ENCODE measurements at regions not wholly inside any gene's neighbourhood (a gene's known extent, or its start where the extent isn't known, plus 50 kb on each side); places are given as distances from the start of the nearest gene placed in this dataset.

GRCh38 chr5:89010512-89010911, 127.5 kb upstream of the MEF2C start:
- no peak for TF ChIP-seq CTCF (IDR thresholded peaks at IDR 0.05)
- Histone ChIP-seq H3K36me3 (no peaks in the 10 kb centered on the region), H3K4me1 (no peaks in the 10 kb centered on the region), H3K4me3 (no peak overlapping the region), H3K27ac (no peak overlapping the region), H3K27me3 (no peaks in the 10 kb centered on the region), H3K9me3 (no peaks in the 10 kb centered on the region)
- DNase-seq (ENCODE audit: low spot score in 2 of 2) = no peak
- intact Hi-C loops (cut with DNase I) = no loop called here

- intact Hi-C loops (cut with DNase I) = no loop called here
- no peak for TF ChIP-seq CTCF (IDR thresholded peaks at IDR 0.05)
- H3K36me3 ChIP-seq = no peaks in the 10 kb centered on the region
- H3K4me1 ChIP-seq = no peaks in the 10 kb centered on the region
- no peaks in the 10 kb centered on the region for H3K27me3 ChIP-seq
- H3K27ac ChIP-seq = no peak overlapping the region
- no peaks in the 10 kb centered on the region for H3K9me3 ChIP-seq
- no peak overlapping the region for H3K4me3 ChIP-seq
- no peak for DNase-seq (ENCODE audit: low spot score in 2 of 2)
These were observed 125.3 kb upstream of the MEF2C start for GRCh38 chr5:89008291-89008690.

- intact Hi-C loops (cut with DNase I) = no loop called here
- Histone ChIP-seq H3K9me3 (no peaks in the 10 kb centered on the region), H3K27me3 (no peaks in the 10 kb centered on the region), H3K36me3 (no peaks in the 10 kb centered on the region), H3K4me3 (no peak overlapping the region), H3K27ac (no peak overlapping the region), H3K4me1 (no peaks in the 10 kb centered on the region)
- no peak for TF ChIP-seq CTCF (IDR thresholded peaks at IDR 0.05)
- DNase-seq (ENCODE audit: low spot score in 2 of 2) = no peak
These were observed 123.0 kb upstream of the MEF2C start for GRCh38 chr5:89005990-89006389.

- no peaks in the 10 kb centered on the region for H3K36me3 ChIP-seq
- H3K9me3 ChIP-seq = no peaks in the 10 kb centered on the region
- intact Hi-C loops (cut with DNase I) = no loop called here
- no peaks in the 10 kb centered on the region for H3K4me1 ChIP-seq
- H3K4me3 ChIP-seq = no peak overlapping the region
- TF ChIP-seq CTCF (IDR thresholded peaks at IDR 0.05) = no peak
- no peak for DNase-seq (ENCODE audit: low spot score in 2 of 2)
- no peaks in the 10 kb centered on the region for H3K27me3 ChIP-seq
- no peak overlapping the region for H3K27ac ChIP-seq
These were observed 121.4 kb upstream of the MEF2C start for GRCh38 chr5:89004379-89004778.

- H3K36me3 ChIP-seq = no peaks in the 10 kb centered on the region
- H3K27me3 ChIP-seq = no peaks in the 10 kb centered on the region
- no peak overlapping the region for H3K27ac ChIP-seq
- no peak for DNase-seq (ENCODE audit: low spot score in 2 of 2)
- H3K4me3 ChIP-seq = no peak overlapping the region
- intact Hi-C loops (cut with DNase I) = no loop called here
- H3K4me1 ChIP-seq = no peaks in the 10 kb centered on the region
- no peaks in the 10 kb centered on the region for H3K9me3 ChIP-seq
- TF ChIP-seq CTCF (IDR thresholded peaks at IDR 0.05) = no peak
These were observed 120.6 kb upstream of the MEF2C start for GRCh38 chr5:89003563-89004036.

GRCh38 chr5:88999853-89000252, 116.9 kb upstream of the MEF2C start:
- no peaks in the 10 kb centered on the region for H3K9me3 ChIP-seq
- no peaks in the 10 kb centered on the region for H3K4me1 ChIP-seq
- H3K4me3 ChIP-seq = no peak overlapping the region
- TF ChIP-seq CTCF (IDR thresholded peaks at IDR 0.05) = no peak
- no peak overlapping the region for H3K27ac ChIP-seq
- DNase-seq (ENCODE audit: low spot score in 2 of 2) = no peak
- no peaks in the 10 kb centered on the region for H3K27me3 ChIP-seq
- no peaks in the 10 kb centered on the region for H3K36me3 ChIP-seq
- intact Hi-C loops (cut with DNase I) = no loop called here
